ENCODE measurements at regions not wholly inside any gene's neighbourhood (a gene's known extent, or its start where the extent isn't known, plus 50 kb on each side); places are given as distances from the start of the nearest gene placed in this dataset.

DNA sequence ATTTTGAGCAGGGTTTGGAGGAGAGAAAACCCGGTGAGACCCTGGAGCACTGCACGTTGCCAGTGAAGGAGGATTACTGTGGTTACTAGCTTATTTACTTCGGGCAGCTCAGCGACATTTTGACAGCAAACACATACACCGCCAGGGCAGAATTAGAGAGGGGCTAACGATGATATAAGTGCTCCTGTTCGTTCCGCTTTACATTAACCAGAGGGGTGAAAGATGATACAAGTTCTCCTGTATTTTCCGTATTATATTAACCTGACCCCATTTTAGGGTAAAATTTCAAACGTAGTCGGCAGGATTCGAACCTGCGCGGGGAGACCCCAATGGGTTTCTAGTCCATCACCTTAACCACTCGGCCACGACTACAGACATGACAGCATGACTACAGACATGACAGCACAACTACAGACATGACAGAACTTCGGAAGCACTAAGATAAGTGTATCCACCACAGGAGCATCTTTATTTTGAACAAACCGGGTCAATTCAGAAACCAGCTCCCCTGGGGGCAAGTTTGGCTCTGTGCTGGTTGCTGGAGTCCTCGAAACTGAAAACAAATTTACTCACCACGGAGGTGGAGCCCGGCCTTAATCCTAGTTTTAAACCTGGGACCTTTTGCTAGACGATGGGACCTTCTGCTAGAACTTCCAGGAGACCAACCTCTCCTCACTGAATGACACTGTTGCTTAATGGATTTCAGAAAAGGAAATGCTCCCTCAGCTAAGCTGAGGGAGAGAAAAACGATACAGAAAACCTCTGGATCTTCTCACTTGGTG lies 80.4 kb upstream of the ZNF184 start (continued):
- TF ChIP-seq, protein P1, sequence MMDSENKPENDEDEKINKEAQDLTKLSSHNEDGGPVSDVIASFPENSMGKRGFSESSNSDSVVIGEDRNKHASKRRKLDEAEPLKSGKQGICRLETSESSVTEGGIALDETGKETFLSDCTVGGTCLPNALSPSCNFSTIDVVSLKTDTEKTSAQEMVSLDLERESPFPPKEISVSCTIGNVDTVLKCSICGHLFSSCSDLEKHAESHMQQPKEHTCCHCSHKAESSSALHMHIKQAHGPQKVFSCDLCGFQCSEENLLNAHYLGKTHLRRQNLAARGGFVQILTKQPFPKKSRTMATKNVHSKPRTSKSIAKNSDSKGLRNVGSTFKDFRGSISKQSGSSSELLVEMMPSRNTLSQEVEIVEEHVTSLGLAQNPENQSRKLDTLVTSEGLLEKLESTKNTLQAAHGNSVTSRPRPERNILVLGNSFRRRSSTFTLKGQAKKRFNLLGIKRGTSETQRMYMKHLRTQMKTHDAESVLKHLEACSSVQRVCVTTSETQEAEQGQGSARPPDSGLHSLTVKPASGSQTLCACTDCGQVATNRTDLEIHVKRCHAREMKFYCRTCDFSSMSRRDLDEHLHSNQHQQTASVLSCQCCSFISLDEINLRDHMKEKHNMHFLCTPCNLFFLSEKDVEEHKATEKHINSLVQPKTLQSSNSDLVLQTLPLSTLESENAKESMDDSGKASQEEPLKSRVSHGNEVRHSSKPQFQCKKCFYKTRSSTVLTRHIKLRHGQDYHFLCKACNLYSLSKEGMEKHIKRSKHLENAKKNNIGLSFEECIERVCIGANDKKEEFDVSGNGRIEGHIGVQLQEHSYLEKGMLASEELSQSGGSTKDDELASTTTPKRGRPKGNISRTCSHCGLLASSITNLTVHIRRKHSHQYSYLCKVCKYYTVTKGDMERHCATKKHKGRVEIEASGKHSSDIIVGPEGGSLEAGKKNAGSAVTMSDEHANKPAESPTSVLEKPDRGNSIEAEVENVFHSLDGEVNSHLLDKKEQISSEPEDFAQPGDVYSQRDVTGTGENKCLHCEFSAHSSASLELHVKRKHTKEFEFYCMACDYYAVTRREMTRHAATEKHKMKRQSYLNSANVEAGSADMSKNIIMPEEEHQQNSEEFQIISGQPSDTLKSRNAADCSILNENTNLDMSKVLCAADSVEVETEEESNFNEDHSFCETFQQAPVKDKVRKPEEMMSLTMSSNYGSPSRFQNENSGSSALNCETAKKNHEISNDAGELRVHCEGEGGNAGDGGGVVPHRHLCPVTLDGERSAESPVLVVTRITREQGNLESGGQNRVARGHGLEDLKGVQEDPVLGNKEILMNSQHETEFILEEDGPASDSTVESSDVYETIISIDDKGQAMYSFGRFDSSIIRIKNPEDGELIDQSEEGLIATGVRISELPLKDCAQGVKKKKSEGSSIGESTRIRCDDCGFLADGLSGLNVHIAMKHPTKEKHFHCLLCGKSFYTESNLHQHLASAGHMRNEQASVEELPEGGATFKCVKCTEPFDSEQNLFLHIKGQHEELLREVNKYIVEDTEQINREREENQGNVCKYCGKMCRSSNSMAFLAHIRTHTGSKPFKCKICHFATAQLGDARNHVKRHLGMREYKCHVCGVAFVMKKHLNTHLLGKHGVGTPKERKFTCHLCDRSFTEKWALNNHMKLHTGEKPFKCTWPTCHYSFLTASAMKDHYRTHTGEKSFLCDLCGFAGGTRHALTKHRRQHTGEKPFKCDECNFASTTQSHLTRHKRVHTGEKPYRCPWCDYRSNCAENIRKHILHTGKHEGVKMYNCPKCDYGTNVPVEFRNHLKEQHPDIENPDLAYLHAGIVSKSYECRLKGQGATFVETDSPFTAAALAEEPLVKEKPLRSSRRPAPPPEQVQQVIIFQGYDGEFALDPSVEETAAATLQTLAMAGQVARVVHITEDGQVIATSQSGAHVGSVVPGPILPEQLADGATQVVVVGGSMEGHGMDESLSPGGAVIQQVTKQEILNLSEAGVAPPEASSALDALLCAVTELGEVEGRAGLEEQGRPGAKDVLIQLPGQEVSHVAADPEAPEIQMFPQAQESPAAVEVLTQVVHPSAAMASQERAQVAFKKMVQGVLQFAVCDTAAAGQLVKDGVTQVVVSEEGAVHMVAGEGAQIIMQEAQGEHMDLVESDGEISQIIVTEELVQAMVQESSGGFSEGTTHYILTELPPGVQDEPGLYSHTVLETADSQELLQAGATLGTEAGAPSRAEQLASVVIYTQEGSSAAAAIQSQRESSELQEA (CRISPR knock-in tag; IDR thresholded peaks at IDR 0.05; ENCODE audit: not compliant biosample characterization), result no peak
- TF ChIP-seq HOXA5 (CRISPR knock-in tag; IDR thresholded peaks at IDR 0.05) (peak; percentile 59), NFIC (IDR thresholded peaks at IDR 0.05; ENCODE audit: low read length) (0 out of 2 replicates have a peak, but pooled peaks have one; percentile 38), RXRB (CRISPR knock-in tag; IDR thresholded peaks at IDR 0.05; ENCODE audit: borderline replicate concordance) (peak; percentile 50; the same call in 1 of the 2 replicates), PRMT3 (CRISPR knock-in tag; IDR thresholded peaks at IDR 0.05; ENCODE audit: borderline replicate concordance, low read depth) (no peak), ZNF232 (CRISPR knock-in tag; IDR thresholded peaks at IDR 0.05; ENCODE audit: borderline replicate concordance) (peak; percentile 64; the same call in 1 of the 2 replicates), SIN3B (IDR thresholded peaks at IDR 0.05; ENCODE audit: low read length) (no peak), PRPF4 (IDR thresholded peaks at IDR 0.05; ENCODE audit: low read depth, low read length, poor library complexity, severe bottlenecking) (peak; percentile 82)
- TF ChIP-seq, protein P2, sequence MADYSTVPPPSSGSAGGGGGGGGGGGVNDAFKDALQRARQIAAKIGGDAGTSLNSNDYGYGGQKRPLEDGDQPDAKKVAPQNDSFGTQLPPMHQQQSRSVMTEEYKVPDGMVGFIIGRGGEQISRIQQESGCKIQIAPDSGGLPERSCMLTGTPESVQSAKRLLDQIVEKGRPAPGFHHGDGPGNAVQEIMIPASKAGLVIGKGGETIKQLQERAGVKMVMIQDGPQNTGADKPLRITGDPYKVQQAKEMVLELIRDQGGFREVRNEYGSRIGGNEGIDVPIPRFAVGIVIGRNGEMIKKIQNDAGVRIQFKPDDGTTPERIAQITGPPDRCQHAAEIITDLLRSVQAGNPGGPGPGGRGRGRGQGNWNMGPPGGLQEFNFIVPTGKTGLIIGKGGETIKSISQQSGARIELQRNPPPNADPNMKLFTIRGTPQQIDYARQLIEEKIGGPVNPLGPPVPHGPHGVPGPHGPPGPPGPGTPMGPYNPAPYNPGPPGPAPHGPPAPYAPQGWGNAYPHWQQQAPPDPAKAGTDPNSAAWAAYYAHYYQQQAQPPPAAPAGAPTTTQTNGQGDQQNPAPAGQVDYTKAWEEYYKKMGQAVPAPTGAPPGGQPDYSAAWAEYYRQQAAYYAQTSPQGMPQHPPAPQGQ (CRISPR knock-in tag; IDR thresholded peaks at IDR 0.05; ENCODE audit: borderline replicate concordance), result no peak
- TF ChIP-seq, protein P3, sequence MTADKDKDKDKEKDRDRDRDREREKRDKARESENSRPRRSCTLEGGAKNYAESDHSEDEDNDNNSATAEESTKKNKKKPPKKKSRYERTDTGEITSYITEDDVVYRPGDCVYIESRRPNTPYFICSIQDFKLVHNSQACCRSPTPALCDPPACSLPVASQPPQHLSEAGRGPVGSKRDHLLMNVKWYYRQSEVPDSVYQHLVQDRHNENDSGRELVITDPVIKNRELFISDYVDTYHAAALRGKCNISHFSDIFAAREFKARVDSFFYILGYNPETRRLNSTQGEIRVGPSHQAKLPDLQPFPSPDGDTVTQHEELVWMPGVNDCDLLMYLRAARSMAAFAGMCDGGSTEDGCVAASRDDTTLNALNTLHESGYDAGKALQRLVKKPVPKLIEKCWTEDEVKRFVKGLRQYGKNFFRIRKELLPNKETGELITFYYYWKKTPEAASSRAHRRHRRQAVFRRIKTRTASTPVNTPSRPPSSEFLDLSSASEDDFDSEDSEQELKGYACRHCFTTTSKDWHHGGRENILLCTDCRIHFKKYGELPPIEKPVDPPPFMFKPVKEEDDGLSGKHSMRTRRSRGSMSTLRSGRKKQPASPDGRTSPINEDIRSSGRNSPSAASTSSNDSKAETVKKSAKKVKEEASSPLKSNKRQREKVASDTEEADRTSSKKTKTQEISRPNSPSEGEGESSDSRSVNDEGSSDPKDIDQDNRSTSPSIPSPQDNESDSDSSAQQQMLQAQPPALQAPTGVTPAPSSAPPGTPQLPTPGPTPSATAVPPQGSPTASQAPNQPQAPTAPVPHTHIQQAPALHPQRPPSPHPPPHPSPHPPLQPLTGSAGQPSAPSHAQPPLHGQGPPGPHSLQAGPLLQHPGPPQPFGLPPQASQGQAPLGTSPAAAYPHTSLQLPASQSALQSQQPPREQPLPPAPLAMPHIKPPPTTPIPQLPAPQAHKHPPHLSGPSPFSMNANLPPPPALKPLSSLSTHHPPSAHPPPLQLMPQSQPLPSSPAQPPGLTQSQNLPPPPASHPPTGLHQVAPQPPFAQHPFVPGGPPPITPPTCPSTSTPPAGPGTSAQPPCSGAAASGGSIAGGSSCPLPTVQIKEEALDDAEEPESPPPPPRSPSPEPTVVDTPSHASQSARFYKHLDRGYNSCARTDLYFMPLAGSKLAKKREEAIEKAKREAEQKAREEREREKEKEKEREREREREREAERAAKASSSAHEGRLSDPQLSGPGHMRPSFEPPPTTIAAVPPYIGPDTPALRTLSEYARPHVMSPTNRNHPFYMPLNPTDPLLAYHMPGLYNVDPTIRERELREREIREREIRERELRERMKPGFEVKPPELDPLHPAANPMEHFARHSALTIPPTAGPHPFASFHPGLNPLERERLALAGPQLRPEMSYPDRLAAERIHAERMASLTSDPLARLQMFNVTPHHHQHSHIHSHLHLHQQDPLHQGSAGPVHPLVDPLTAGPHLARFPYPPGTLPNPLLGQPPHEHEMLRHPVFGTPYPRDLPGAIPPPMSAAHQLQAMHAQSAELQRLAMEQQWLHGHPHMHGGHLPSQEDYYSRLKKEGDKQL (CRISPR knock-in tag; IDR thresholded peaks at IDR 0.05; ENCODE audit: low read depth), result 0 out of 2 replicates have a peak, but pooled peaks have one; percentile 20
- TF ChIP-seq, protein P4, sequence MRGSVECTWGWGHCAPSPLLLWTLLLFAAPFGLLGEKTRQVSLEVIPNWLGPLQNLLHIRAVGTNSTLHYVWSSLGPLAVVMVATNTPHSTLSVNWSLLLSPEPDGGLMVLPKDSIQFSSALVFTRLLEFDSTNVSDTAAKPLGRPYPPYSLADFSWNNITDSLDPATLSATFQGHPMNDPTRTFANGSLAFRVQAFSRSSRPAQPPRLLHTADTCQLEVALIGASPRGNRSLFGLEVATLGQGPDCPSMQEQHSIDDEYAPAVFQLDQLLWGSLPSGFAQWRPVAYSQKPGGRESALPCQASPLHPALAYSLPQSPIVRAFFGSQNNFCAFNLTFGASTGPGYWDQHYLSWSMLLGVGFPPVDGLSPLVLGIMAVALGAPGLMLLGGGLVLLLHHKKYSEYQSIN (CRISPR knock-in tag; IDR thresholded peaks at IDR 0.05; ENCODE audit: borderline replicate concordance), result no peak

All from HepG2 (cell line).